Mucosa of gallbladder (tissue), 1 donor: ENCODE measurements at regions not wholly inside any gene's neighbourhood (a gene's known extent, or its start where the extent isn't known, plus 50 kb on each side); places are given as distances from the start of the nearest gene placed in this dataset.
"Not testable (repeated sequence)": the region's sequence is repeated elsewhere in the genome, so short reads cannot be mapped to it uniquely, and the experiment has no call there.

Experiments
- DNase-seq: peaks from one replicate; pipeline ENCODE4 v3.0.0-alpha.2; 2020; ENCODE audit warnings: low spot score
- donor health status: DM: no; HTN: no; CAD: no.

DNA sequence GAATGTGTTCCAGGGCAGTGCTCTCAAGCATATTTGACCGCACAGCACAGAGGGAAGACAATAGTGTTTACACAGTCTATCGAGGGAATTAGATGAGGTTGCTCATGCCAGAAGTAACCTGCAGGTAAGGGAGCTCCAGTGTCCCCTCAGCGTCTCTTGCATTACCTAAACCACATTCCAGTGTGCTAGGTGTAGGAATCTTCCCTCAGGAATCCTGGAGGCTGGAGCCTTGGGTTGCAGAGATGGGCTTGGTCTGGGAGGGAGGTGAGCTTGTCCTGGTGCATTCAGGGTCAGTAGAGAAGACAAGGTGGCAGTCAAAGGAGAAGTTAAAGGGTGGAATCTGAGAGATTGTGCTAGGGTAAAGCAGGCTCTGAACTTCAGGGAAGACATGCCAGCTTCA lies 56.3 kb downstream of the SOX14 start:
- no peak for DNase-seq

DNA sequence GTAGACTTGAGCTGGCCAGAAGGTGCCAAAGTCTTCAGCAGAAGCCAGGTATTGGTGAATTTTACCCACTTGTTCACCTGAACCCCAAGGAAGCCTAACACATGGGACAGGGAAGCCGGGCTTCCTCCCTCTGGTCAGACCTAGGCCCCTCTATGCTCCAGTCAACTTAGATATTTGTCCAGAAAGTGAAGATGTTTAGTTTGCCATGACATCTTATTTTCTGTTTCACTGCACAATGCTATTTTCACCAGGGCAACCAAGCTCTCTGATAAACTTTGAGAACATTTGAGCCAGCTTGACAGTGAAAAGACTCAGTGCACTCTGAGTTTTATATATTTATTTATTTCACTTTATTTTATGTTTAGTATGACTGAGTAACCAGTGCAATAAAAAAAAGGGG lies 71.0 kb downstream of the SOX14 start:
- DNase-seq = no peak

DNA sequence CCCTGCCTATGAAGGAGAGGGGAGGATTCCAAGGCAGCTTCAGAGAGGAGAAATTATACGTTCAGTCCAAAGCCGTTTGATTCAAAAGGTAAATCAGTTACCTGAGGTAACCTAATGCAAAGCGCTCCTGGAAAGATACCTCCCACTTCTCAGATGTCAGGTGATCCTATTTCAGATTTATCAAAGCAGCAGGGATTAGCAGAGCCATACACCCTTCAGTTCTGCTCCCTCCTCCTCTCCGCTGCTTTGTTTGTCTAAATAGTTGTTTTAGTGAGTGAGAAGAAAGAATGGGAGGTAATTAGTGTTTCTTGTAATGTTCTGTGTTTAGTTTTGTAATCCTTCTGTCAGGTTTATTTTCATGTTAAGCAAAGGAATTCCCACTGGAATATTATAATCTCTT lies 81.1 kb downstream of the SOX14 start:
- no peak for DNase-seq

DNA sequence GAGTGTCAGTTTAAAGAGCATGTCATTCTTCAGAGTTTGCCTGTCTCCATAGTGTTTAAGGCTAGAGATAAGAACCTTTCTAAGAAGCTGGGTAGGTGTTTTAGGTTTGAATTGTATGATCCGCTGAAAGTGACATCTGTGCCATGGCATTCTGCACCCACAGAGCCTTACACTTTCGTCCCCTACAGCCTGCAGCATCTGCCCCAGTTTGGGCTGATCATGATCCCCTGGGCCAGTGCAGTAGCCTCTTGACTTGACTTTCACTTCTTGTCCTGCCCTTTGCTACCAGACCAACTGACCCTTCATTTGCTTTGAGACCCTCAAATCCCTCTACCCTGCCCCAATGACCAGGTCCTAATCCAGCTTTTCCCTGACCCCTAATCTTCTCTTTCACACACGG lies 81.6 kb downstream of the SOX14 start:
- no peak for DNase-seq

DNA sequence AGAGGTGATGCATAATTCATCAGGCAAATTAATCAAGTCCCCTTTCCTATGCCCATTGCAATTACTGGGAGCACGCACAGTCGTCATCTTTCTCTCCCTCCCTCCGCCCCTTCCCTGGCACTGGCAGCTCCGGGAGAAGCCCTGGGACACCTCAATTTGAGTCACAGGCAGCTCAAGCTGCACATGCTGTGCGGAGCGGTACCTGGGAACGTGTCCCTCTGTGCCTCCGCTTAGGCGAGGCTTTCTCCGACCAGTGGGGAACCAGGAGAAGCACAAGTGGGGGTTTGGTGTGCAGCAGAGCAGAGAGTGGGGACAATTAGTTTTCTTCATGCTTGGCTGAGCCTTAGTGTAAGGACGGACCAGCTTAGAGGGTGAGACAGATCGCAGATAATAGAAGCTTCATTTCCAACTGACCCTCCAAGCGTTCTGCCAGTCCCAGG lies 88.3 kb downstream of the SOX14 start:
- DNase-seq = no peak

DNA sequence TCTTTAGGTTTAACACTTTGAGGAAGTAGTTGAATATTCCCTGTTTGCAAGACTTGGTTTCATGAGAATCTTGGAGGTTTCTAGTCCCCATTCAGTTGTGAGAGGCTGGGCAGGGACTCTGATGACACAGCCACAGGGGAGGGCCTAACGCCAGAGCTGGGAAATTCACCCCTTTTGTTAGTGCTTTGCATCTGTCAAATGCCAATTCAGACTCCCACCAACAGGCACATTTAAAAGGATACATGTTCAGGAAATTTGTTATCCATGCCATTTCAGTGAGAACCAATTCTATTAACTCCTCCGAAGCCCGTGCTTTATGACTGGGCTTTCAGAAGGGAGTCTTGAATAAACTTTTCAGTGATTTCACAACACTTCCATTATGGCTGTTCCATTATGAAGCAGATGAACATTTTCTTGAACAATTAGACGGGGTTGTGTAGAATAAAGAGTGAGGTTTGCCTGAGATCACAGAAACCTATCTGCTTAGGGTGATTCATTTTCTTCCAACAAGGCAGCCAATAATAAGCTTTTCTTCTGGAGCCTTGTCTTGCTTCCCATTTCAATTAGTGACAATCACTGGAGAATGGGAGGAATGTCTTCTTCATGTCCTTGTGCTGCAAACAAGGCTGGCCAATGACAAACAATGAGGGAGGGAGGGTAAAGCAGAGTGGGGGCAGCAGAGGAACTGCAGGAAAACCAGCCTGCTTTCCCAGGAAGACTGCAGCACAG lies 90.6 kb downstream of the SOX14 start:
- no peak for DNase-seq

DNA sequence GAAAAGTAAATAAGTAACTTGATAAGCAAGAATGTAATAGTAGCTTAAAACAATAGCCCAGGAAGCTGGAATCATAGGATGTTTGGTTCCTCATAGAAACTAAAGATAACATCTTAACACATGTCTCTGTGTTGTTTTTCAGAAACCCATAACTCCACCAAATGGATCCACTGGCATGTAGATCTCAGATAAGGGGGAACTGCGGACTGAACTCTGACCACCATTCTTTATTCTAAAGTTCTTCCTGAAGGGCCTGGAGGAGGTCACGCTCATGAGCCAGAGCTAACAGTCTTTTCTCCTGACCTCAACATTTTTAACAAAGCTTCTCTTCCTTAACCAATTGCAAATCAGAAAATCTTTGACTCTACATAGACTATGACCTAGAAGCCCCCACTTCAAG lies 101.9 kb downstream of the SOX14 start:
- DNase-seq = no peak

DNA sequence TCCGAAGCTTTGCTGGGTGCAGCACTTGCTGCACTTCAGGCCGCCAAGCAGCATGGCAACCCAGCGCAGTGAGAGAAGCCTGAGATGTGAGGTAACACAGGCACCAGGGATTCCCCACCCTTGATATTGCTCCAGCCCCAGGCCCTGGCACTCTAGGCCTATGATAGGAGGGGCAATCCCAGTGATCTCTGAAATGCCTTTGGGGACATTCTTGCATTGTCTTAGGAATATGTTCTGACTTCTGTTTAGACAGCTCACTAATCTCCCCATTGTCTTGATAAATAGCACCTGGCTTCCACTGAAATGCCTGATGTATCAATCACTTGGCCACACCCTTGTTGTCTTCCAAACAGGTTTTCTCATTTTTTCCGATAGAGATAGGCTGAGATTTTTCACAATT lies 102.8 kb downstream of the SOX14 start:
- DNase-seq = no peak

DNA sequence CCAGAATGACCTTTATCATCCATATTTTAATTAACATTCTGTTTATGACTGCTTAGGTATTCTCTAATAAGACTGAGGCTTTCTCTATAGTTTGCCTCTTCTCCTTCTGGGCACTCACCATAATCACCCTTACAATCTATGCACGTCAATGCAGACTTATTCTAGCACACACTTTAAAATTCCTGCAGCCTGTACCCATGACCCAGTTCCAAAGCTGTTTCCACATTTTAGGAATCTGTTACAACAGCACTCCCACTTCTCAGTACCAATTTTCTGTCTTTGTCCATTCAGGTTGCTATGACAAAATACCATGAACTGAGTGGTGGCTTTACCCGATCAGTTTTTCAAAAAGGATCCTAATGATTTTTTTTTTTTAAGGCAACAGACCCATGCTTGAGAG lies 103.5 kb downstream of the SOX14 start:
- no peak for DNase-seq

DNA sequence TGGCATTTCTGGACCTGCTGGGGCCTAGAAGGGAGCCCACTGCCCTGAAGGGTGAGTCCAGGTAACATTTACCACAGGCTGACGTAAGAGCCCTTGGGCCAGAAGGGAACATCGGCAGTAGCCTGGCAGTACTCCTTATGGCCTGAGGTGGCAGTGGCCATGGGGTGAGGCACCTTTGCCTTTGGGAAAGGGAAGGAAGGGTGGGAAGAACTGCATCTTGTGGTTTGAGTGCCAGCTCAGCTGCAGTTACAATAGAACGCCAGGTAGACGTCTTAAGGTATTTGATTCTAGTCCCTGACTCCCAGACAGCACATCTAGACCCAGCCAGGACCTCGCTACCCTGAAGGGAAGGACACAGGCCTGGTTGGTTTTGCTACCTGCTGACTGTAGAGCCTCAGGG lies 104.9 kb downstream of the SOX14 start:
- DNase-seq = no peak

DNA sequence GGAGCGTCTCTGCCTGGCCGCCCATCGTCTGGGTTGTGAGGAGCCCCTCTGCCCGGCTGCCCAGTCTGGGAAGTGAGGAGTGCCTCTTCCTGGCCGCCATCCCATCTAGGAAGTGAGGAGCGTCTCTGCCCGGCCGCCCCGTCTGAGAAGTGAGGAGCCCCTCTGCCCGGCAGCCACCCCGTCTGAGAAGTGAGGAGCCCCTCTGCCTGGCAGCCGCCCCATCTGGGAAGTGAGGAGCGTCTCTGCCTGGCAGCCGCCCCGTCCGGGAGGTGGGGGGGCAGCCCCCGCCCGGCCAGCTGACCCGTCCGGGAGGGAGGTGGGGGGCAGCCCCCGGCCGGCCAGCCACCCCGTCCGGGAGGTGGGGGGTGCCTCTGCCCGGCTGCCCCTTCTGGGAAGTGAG lies 108.5 kb downstream of the SOX14 start:
- not testable (repeated sequence) for DNase-seq

DNA sequence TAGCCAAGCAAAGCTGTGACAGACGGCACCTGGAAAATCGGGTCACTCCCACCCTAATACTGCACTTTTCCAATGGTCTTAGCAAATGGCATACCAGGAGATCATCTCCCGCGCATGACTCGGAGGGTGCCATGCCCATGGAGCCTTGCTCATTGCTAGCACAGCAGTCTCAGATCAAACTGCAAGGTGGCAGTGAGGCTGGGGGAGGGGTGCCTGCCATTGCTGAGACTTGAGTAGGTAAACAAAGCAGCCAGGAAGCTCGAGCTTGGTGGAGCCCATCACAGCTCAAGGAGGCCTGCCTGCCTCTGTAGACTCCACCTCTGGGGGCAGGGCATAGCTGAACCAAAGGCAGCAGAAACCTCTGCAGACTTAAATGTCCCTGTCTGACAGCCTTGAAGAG lies 113.1 kb upstream of the CLDN18 start:
- not testable (repeated sequence) for DNase-seq

DNA sequence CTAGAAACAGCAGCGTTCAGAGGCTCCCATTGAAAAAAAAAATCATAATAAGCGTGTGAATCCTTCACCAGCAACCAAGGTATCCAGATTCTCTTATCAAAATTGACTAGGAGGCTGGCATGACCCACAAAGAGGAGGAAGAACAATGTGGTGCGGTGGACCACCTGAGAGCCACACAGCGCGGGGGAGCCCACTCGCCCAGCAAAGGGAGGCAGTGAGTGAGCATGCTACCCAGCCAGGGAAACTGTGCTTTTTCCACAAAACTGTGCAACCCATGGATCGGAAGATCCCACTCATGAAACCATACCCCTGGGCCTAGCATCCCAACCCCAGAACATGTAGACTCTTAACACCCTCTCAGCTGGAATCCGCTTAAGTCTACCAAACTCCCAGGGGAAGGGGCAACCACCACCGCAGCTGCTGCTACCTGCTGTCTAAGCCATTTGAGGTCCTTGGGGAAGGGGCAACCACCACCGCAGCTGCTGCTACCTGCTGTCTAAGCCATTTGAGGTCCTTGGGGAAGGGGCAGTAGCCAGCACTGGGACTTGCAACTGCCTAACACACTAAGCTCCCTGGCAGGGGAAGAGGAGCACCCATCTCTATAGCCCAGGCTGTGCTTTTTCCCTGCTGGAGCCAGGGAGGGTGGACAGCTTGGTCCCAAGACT lies 102.8 kb upstream of the CLDN18 start:
- no peak for DNase-seq

DNA sequence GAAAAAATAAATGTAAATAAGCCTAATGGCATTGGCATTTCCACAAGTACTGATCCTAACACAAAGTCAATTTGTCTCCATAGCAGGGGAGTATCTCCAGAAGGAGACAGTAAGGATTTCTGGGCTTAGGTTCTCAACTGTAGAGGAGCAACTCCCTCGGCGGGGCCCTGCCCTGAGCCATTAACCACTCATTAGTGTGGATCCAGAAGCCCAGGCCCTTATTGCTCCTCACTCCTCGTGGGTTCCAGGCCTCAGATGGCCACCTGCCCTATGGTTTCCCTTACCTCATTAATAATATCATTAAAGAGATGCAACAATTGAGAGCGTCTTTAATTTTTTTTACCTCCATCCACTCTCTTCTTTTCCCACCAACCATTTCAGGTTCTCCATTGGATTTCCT lies 85.3 kb upstream of the CLDN18 start:
- DNase-seq = no peak

DNA sequence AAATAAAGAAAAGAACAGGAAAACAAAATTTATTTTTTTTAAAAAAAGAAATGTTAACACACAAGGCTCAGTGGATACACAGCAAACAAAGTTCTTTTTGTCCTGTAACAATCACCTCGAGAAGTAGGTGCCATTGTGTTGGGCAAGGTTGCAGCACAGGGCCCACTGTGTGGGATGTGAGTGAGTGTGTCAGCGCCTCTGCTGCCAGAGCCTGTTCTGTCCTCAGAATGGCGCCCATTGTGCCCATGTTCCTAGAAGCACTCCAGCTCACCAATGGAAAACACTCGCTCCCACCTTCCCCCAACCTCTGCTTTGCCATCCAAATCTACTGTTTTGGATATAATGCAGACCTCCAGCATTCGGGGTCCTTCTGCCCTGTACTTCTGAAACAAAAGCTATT lies 84.9 kb upstream of the CLDN18 start:
- DNase-seq = no peak

DNA sequence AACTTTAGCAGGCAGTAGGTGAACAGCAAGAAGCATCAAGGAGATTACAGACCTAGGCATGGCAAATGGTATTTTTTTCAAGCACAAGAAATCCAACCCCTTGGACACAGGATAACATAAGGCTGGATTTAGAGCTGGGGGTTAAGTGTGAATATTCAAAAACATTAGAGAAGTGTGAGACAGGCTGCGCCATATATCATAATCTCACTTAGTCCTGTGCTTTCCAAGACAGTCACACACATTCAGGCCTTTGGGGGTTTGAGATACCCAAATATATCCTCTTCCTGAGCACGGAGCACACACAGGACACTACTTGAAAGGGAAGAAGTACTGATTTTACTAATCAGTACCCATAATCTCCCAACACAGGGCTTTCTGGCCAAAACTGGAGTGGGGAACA lies 83.0 kb upstream of the CLDN18 start:
- DNase-seq = no peak

DNA sequence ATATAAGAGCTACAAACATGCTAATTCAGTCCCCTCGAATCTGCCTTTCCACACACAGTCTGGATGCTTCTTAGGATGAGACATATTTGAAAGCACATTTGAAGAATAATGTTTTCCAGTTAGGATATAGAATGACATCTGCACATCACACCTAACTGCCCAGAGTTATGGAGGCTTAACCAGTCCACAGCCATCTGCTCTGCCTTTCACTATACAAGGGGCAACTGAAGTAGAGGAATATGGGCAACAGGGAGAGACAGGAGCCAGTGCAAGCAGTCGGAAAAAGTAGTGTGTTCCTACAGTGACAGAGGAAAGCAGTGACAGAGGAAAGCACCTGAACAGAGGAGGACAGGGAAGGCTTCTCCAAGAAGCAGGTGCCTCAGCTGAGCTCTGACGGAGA lies 79.0 kb upstream of the CLDN18 start:
- no peak for DNase-seq

DNA sequence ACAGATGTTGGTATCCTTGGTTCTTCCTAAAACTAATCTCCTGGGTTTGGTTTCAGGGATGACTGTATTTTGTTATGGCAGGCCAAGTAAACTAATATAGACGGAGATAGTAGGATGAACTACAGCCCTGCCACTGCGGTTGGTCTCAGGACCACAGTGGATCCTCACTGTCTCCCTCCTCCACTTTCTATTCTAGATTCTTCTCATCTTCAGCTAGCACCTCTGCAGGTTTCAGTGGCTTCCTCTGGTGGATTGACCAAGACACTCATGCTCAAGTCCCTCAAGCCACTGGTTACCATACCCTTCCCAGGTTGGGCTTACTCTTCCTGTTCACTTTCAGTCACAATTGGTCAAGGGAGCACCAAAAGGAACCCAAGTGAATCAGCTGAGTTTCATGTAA lies 71.1 kb upstream of the CLDN18 start:
- DNase-seq = no peak

DNA sequence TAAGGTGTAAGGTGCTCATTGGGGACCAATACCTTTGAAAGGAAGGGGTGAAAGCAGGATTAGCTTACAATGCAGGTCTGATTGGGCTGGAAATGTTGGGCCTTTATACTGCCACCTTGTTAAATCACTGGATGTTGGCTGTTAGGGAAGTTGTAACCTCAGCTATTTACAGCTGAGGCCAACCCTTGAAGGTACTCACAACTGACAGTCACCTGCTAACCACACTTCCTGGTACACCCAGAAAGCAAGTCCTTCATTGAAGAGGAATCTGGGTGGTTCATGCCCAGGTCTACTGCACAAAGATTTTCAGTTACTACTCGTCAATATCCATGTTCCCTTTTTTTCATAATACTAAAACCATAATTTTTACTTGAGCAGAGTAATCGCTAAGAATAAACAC lies 65.4 kb upstream of the CLDN18 start:
- DNase-seq = no peak

DNA sequence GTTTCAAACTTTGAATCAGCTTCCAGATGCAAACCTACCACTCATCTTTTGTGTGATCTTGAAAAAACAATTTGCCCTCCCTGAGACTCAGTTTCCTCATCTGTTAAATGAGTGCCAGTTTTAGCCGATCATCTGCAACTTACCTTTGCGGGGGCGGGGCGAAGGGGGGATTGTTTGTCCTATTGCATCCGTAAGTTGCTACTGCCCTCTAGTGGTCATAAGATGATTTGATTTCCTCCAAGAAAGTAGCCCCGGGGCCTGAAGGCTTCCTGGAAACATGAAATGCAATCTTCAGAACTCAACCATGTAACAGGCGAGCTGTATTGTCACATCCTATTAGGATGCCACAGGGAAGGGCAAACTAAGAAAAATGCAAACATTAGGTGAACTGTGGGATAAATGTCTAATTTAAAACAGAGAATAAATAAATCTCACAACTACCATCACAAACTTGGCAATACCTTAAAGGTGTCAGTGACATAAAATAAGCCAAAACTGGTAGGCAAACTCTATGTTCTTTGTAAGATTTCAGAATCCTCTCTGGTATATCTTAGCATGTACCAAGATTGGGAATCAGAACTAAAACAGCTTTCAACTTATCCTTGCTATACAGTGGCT lies 63.5 kb upstream of the CLDN18 start:
- peak; percentile 11 for DNase-seq

DNA sequence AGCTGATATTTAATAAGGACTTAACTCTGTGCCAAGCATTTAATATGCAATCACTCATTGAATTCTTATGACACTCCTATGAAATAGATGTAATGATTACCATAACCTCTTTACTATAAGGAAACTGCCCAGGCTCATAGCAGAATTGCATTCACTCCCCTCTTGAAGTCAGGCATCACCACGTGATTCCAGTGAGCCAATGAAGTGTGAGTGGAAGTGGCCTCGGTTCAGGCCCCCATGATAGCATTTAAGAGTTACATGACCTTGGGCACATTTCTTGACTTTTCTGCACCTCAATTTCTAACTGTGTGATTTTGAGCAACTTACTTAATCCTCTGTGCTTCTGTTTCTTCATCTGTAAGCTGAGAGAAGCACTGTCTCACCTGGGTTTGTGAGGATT lies 62.8 kb upstream of the CLDN18 start:
- no peak for DNase-seq

DNA sequence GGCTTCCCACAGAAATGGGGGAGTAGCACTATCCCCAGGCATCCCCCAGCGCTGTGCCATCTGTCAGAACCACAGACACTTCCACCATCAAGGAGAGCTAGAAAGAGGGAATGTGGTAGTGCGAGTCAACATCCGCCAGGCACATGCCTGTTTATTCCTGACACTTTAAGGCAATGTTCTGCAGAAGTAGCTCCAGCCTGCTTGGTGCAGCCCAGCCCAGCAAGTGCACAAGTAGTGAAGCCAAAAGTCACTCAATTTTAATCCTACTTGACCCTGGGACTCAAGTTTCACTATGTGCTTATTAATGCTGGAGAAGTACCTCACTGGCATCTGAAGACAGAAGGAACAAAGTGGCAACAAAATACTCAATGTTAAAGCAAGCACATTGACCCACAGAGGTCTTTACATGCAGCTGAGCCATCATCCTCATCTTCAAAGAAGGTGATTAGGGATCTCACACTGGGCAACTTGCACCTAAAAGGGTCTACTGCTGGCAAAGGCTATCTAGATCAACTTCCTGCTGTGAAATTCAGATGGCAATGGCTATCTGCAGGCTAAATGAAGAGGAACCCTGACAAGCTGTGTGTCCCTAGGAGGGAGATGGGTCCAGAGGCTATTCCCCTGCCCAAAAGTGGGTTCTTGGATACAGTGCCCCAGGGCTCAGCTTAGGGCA lies 61.4 kb upstream of the CLDN18 start:
- no peak for DNase-seq

DNA sequence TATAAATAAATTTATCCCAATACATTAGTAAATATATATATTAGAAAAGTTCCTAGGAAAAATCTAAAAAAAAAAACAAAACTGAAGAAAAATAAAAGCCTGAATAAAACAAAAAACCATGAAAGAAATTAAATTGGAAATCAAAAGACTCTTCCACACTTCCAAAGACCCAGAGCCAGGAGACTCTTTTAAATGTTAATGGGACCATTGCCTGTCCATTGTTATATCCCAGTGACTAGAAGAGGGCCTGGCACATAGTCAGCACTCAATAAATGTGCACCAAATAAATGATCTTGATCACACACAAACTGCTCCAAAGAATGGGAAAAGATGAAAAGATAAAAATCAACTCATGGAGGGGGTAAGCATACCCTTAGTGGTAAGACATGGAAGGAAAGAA lies 51.3 kb upstream of the CLDN18 start:
- DNase-seq = no peak
